Thoracic aorta (tissue), 2 donors: ENCODE measurements at regions not wholly inside any gene's neighbourhood (a gene's known extent, or its start where the extent isn't known, plus 50 kb on each side); places are given as distances from the start of the nearest gene placed in this dataset.
"Not testable (repeated sequence)": the region's sequence is repeated elsewhere in the genome, so short reads cannot be mapped to it uniquely, and the experiment has no call there.

ENCODE experiments used
- ATAC-seq: fragments of 150-250 bp; one replicate; pipeline ENCODE4 v1.8.0; 2017; ENCODE audit warnings: low read depth; ENCODE audit not compliant: insufficient number of reproducible peaks, low FRiP score
- DNase-seq: peaks from one replicate; pipeline ENCODE4 v3.0.0-alpha.2; 2020; ENCODE audit warnings: low spot score
- H3K27ac ChIP-seq, 2 donors: fragments of 200-600 bp; sonication (generic); 1 replicate in 1 of 2; 2 replicates in 1 of 2; pipeline ENCODE4 v1.5.1; 2016; ENCODE audit warnings: mild to moderate bottlenecking in 2 of 2, moderate library complexity in 2 of 2
- H3K27me3 ChIP-seq: fragments of 200-600 bp; sonication (generic); replicated peaks from 2 replicates; pipeline ENCODE4 v1.6.0; 2016; ENCODE audit warnings: mild to moderate bottlenecking; ENCODE audit not compliant: insufficient read depth
- H3K36me3 ChIP-seq: fragments of 200-600 bp; sonication (generic); one replicate; pipeline ENCODE4 v1.5.1; 2016
- H3K4me1 ChIP-seq, 2 donors: fragments of 200-600 bp; sonication (generic); 1 replicate in 1 of 2; 2 replicates in 1 of 2; pipeline versions ENCODE4 v1.5.1 to v1.6.0; 2016; ENCODE audit warnings: low read depth in 2 of 2, mild to moderate bottlenecking in 1 of 2; ENCODE audit not compliant: control insufficient read depth in 1 of 2
- H3K4me3 ChIP-seq: fragments of 200-600 bp; sonication (generic); 2 replicates; pipeline ENCODE4 v1.5.1; 2016; ENCODE audit warnings: mild to moderate bottlenecking
- H3K9me3 ChIP-seq: fragments of 200-600 bp; sonication (generic); 2 replicates; pipeline ENCODE4 v1.5.1; 2016
- TF ChIP-seq, protein P1 (sequence below): fragments of 200-600 bp; sonication (generic); IDR thresholded peaks from one replicate; pipeline ENCODE4 v1.5.1; 2019; ENCODE audit warnings: antibody characterized with exemption

GRCh38 chr10:27383595-27384542, 120.2 kb upstream of the RAB18 start:
- TF ChIP-seq, protein P1, sequence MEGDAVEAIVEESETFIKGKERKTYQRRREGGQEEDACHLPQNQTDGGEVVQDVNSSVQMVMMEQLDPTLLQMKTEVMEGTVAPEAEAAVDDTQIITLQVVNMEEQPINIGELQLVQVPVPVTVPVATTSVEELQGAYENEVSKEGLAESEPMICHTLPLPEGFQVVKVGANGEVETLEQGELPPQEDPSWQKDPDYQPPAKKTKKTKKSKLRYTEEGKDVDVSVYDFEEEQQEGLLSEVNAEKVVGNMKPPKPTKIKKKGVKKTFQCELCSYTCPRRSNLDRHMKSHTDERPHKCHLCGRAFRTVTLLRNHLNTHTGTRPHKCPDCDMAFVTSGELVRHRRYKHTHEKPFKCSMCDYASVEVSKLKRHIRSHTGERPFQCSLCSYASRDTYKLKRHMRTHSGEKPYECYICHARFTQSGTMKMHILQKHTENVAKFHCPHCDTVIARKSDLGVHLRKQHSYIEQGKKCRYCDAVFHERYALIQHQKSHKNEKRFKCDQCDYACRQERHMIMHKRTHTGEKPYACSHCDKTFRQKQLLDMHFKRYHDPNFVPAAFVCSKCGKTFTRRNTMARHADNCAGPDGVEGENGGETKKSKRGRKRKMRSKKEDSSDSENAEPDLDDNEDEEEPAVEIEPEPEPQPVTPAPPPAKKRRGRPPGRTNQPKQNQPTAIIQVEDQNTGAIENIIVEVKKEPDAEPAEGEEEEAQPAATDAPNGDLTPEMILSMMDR, result no peak
- no peaks in the 10 kb centered on the region for H3K9me3 ChIP-seq
- no peak overlapping the region for H3K4me3 ChIP-seq
- H3K27ac ChIP-seq, result no peak overlapping the region
- DNase-seq (no peak), ATAC-seq (no peak)
- no peaks in the 10 kb centered on the region for H3K27me3 ChIP-seq
- no peaks in the 10 kb centered on the region for H3K4me1 ChIP-seq
- H3K36me3 ChIP-seq, result no peaks in the 10 kb centered on the region

DNA sequence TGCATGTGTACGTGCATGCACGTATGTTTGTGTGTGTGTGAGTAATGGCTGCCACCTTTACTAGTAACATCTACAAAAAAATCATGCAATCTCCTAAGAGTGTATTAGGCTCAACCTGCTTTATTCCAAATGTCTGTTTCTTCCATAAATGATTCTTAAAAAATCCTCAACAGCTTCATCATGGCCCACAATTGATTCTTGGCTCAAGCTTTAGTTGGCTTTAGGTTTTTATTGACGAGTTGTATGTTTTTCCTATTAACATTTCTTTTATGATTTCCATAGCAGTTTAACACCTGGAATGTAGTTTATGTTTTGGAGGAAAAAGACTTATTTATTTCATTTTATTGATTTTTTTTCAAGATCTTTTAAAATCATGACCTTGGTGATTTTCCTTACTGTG, 121.9 kb upstream of the RAB18 start:
- no peak overlapping the region for H3K4me3 ChIP-seq
- no peak for DNase-seq
- TF ChIP-seq, protein P1, result no peak
- no peak overlapping the region for H3K27ac ChIP-seq
- H3K4me1 ChIP-seq, result no peaks in the 10 kb centered on the region
- ATAC-seq, result no peak
- H3K36me3 ChIP-seq, result no peaks in the 10 kb centered on the region
- no peaks in the 10 kb centered on the region for H3K9me3 ChIP-seq
- no peaks in the 10 kb centered on the region for H3K27me3 ChIP-seq

DNA sequence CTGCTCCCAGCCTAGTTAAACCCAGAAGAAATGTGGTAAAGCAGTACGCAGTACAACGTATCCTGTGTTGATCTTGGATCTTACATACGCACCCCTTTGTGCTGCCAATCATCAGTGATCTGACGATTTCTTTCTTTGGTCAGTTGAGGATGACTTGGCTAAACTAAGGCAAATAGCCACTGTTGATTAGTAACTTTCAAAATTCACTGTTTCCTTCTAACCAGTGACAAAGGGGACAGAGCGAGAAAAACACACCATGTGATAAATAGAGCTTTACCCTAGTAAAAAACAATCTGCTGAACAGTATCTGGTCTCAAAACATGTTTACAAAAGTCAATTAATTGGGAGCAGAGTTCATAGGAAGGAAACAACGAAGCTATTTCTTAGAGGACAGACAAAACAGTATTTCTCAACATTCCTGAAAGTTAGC, 123.2 kb upstream of the RAB18 start:
- no peaks in the 10 kb centered on the region for H3K9me3 ChIP-seq
- H3K27ac ChIP-seq, result no peak overlapping the region
- H3K4me1 ChIP-seq, result no peaks in the 10 kb centered on the region
- DNase-seq, result no peak
- TF ChIP-seq, protein P1, result no peak
- H3K36me3 ChIP-seq, result no peaks in the 10 kb centered on the region
- H3K4me3 ChIP-seq, result no peak overlapping the region
- no peaks in the 10 kb centered on the region for H3K27me3 ChIP-seq
- no peak for ATAC-seq

DNA sequence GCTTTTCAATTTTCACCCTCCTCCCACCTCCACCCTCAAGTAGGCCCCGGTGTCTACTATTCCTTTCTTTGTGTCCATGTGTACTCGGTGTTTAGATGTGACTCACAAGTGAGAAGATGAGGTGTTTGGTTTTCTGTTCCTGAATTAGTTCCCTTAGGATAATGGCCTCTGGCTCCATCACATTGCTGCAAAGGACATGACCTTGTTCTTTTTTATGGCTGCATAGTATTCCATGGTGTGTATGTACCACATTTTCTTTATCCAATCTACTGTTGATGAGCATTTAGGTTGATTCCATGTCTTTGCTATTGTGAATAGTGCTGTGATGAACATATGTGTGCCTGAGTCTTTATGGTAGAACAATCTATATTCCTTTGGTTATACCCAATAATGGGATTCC, 125.1 kb upstream of the RAB18 start:
- H3K4me1 ChIP-seq, DNase-seq, H3K27me3 ChIP-seq, H3K9me3 ChIP-seq, H3K27ac ChIP-seq, H3K4me3 ChIP-seq, H3K36me3 ChIP-seq, ATAC-seq: not testable (repeated sequence)

GRCh38 chr10:27373566-27374160, 130.4 kb upstream of the RAB18 start:
- no peak for ATAC-seq
- TF ChIP-seq, protein P1, result no peak
- Histone ChIP-seq H3K36me3 (no peaks in the 10 kb centered on the region), H3K27me3 (no peaks in the 10 kb centered on the region), H3K4me1 (no peaks in the 10 kb centered on the region), H3K4me3 (no peak overlapping the region), H3K9me3 (no peaks in the 10 kb centered on the region), H3K27ac (no peak overlapping the region)
- DNase-seq, result no peak
